ENCODE measurements at regions not wholly inside any gene's neighbourhood (a gene's known extent, or its start where the extent isn't known, plus 50 kb on each side); places are given as distances from the start of the nearest gene placed in this dataset.

GRCh38 chr15:69802432-69802831 lies 295.3 kb downstream of the TLE3 start:
- H3F3A ChIP-seq (ENCODE audit: insufficient read depth, low read length), result no peaks in the 10 kb centered on the region
- H3K27me3 ChIP-seq (ENCODE audit: insufficient read depth, low read length), result no peaks in the 10 kb centered on the region
- H3K4me3 ChIP-seq (ENCODE audit: low read depth, low read length, poor library complexity, severe bottlenecking), result no peak overlapping the region
- H2AFZ ChIP-seq (ENCODE audit: low read length), result no peak overlapping the region
- no peaks in the 10 kb centered on the region for H4K20me1 ChIP-seq (ENCODE audit: insufficient read depth, low read length)
- no peaks in the 10 kb centered on the region for H3K36me3 ChIP-seq (ENCODE audit: insufficient read depth, low read length)
- no peak for TF ChIP-seq EZH2 (IDR thresholded peaks at IDR 0.05; ENCODE audit: borderline replicate concordance, low read length)
- no peak for TF ChIP-seq CTCF (IDR thresholded peaks at IDR 0.05; ENCODE audit: low read length)
- H3K9ac ChIP-seq (ENCODE audit: low read length), result no peak overlapping the region
- H3K4me1 ChIP-seq (ENCODE audit: insufficient read depth, low read length, severe bottlenecking), result peaks cover 13% of the 10 kb centered on the region
- no peaks in the 10 kb centered on the region for H3K79me2 ChIP-seq (ENCODE audit: insufficient read depth, low read length)
- H3K9me2 ChIP-seq (ENCODE audit: low read depth, low read length), result no peaks in the 10 kb centered on the region
- no peaks in the 10 kb centered on the region for H3K9me3 ChIP-seq (ENCODE audit: low read length)
- H3K4me2 ChIP-seq (ENCODE audit: low read length), result no peak overlapping the region
- no peak overlapping the region for H3K27ac ChIP-seq (ENCODE audit: low read depth, low read length, poor library complexity, severe bottlenecking)

- no peaks in the 10 kb centered on the region for H4K20me1 ChIP-seq (ENCODE audit: insufficient read depth, low read length)
- no peaks in the 10 kb centered on the region for H3K9me2 ChIP-seq (ENCODE audit: low read depth, low read length)
- H3K4me3 ChIP-seq (ENCODE audit: low read depth, low read length, poor library complexity, severe bottlenecking), result no peak overlapping the region
- no peak overlapping the region for H3K4me2 ChIP-seq (ENCODE audit: low read length)
- TF ChIP-seq EZH2 (IDR thresholded peaks at IDR 0.05; ENCODE audit: borderline replicate concordance, low read length) (no peak), CTCF (IDR thresholded peaks at IDR 0.05; ENCODE audit: low read length) (no peak)
- no peak overlapping the region for H3K27ac ChIP-seq (ENCODE audit: low read depth, low read length, poor library complexity, severe bottlenecking)
- H2AFZ ChIP-seq (ENCODE audit: low read length), result no peak overlapping the region
- no peaks in the 10 kb centered on the region for H3K9me3 ChIP-seq (ENCODE audit: low read length)
- no peaks in the 10 kb centered on the region for H3F3A ChIP-seq (ENCODE audit: insufficient read depth, low read length)
- no peaks in the 10 kb centered on the region for H3K79me2 ChIP-seq (ENCODE audit: insufficient read depth, low read length)
- no peaks in the 10 kb centered on the region for H3K27me3 ChIP-seq (ENCODE audit: insufficient read depth, low read length)
- H3K36me3 ChIP-seq (ENCODE audit: insufficient read depth, low read length), result no peaks in the 10 kb centered on the region
- no peak overlapping the region for H3K9ac ChIP-seq (ENCODE audit: low read length)
- H3K4me1 ChIP-seq (ENCODE audit: insufficient read depth, low read length, severe bottlenecking), result peaks cover 13% of the 10 kb centered on the region
These were observed 292.9 kb downstream of the TLE3 start for GRCh38 chr15:69804786-69805185.

- H3K4me1 ChIP-seq (ENCODE audit: insufficient read depth, low read length, severe bottlenecking), result peaks cover 13% of the 10 kb centered on the region
- H3K4me2 ChIP-seq (ENCODE audit: low read length), result no peak overlapping the region
- H3K27me3 ChIP-seq (ENCODE audit: insufficient read depth, low read length), result no peaks in the 10 kb centered on the region
- H3K36me3 ChIP-seq (ENCODE audit: insufficient read depth, low read length), result no peaks in the 10 kb centered on the region
- no peaks in the 10 kb centered on the region for H3F3A ChIP-seq (ENCODE audit: insufficient read depth, low read length)
- H3K9me2 ChIP-seq (ENCODE audit: low read depth, low read length), result no peaks in the 10 kb centered on the region
- no peak overlapping the region for H3K27ac ChIP-seq (ENCODE audit: low read depth, low read length, poor library complexity, severe bottlenecking)
- H3K9ac ChIP-seq (ENCODE audit: low read length), result no peak overlapping the region
- no peaks in the 10 kb centered on the region for H3K9me3 ChIP-seq (ENCODE audit: low read length)
- H3K79me2 ChIP-seq (ENCODE audit: insufficient read depth, low read length), result no peaks in the 10 kb centered on the region
- H3K4me3 ChIP-seq (ENCODE audit: low read depth, low read length, poor library complexity, severe bottlenecking), result no peak overlapping the region
- no peaks in the 10 kb centered on the region for H4K20me1 ChIP-seq (ENCODE audit: insufficient read depth, low read length)
- no peak for TF ChIP-seq CTCF (IDR thresholded peaks at IDR 0.05; ENCODE audit: low read length)
- no peak for TF ChIP-seq EZH2 (IDR thresholded peaks at IDR 0.05; ENCODE audit: borderline replicate concordance, low read length)
- H2AFZ ChIP-seq (ENCODE audit: low read length), result no peak overlapping the region
These were observed 292.3 kb downstream of the TLE3 start for GRCh38 chr15:69805248-69805953.
